K562 (cell line): ENCODE measurements at regions not wholly inside any gene's neighbourhood (a gene's known extent, or its start where the extent isn't known, plus 50 kb on each side); places are given as distances from the start of the nearest gene placed in this dataset.

Experiments used
- ATAC-seq: fragments of 200-7000 bp; cut with Tn5 transposase; 3 replicates; pipeline ENCODE4 v1.9.1; 2020; ENCODE audit warnings: moderate library complexity
- BruUV-seq: library from RNA; stranded (reverse); fragments of 400-500 nt; replicated peaks from 2 replicates; lab custom pipeline; 2021; lab: Mats Ljungman, UMichigan
- CTCF ChIA-PET: fragments of 300-600 bp; formaldehyde crosslinking; extraction: SDS; loops from one replicate; lab custom pipeline; 2021; ENCODE audit warnings: low intra/inter-chr PET ratio; lab: Yijun Ruan, JAX
- POLR2A ChIA-PET: fragments of 300-600, 350-650 bp; sonication (Branson Sonifier 250); formaldehyde crosslinking; extraction: SDS; loops from one replicate; lab custom pipeline; 2021; ENCODE audit warnings: antibody characterized with exemption, inconsistent platforms; lab: Yijun Ruan, JAX
- DNase-seq, 4 experiments: peaks; one replicate each; pipeline versions ENCODE4 v3.0.0 to v3.0.0-alpha.2; 2011 to 2018; ENCODE audit warnings: low spot score in 3 of 4, mixed read lengths in 3 of 4; ENCODE audit errors: extremely low read depth in 1 of 4
- FAIRE-seq: peaks from 2 replicates; lab custom pipeline; 2011; peaks lifted over from hg19 to GRCh38; lab: Jason Lieb, UNC
- H2AFZ ChIP-seq: 2 replicates; pipeline ENCODE4 v1.6.0; 2011; ENCODE audit warnings: low read depth, low read length, control low read depth, inconsistent platforms
- H3K27ac ChIP-seq: fragments of 200-600 bp; 3 replicates; pipeline ENCODE4 v1.8.0; 2011; ENCODE audit warnings: low read depth, mild to moderate bottlenecking, control low read depth, inconsistent platforms, low read length, moderate library complexity, mixed read lengths; ENCODE audit errors: extremely low read depth
- H3K27me3 ChIP-seq, 2 experiments: fragments of 300-600 bp in 1 of 2; 2 replicates in 1 of 2; 3 replicates in 1 of 2; pipeline versions ENCODE4 v1.6.0 to v1.8.0; 2011; ENCODE audit warnings: inconsistent platforms in 2 of 2, low read length in 2 of 2, mild to moderate bottlenecking in 1 of 2, mixed read lengths in 1 of 2, moderate library complexity in 1 of 2; ENCODE audit not compliant: control insufficient read depth in 2 of 2, insufficient read depth in 2 of 2
- H3K36me3 ChIP-seq: fragments of 300-600 bp; 3 replicates; pipeline ENCODE4 v1.8.0; 2011; ENCODE audit warnings: mild to moderate bottlenecking, low read length, inconsistent platforms; ENCODE audit not compliant: control insufficient read depth, insufficient read depth
- H3K4me1 ChIP-seq, 2 experiments: fragments of 200-600 bp in 1 of 2; replicated peaks in 1 of 2; 2 replicates in 1 of 2; 3 replicates in 1 of 2; pipeline versions ENCODE4 v1.5.1 to v1.8.0; 2011; ENCODE audit warnings: inconsistent platforms in 2 of 2, low read length in 2 of 2, mild to moderate bottlenecking in 1 of 2, mixed read lengths in 1 of 2, moderate library complexity in 1 of 2; ENCODE audit not compliant: control insufficient read depth in 2 of 2, insufficient read depth in 2 of 2
- H3K4me2 ChIP-seq: 2 replicates; pipeline ENCODE4 v1.6.1; 2011; ENCODE audit warnings: low read length, control low read depth, inconsistent platforms, mixed read lengths; ENCODE audit not compliant: insufficient read depth
- H3K4me3 ChIP-seq: fragments of 200-600 bp; sonication (generic), shearing (Covaris generic); 2 replicates; pipeline ENCODE4 v1.5.1; 2016; ENCODE audit warnings: control low read depth, inconsistent platforms
- H3K79me2 ChIP-seq: fragments of 200-600 bp; 3 replicates; pipeline ENCODE4 v1.8.0; 2011; ENCODE audit warnings: low read length, inconsistent platforms; ENCODE audit not compliant: control insufficient read depth, insufficient read depth
- H3K9ac ChIP-seq, 2 experiments: 2 replicates each; pipeline versions ENCODE4 v1.6.0 to v1.6.1; 2011; ENCODE audit warnings: low read depth in 2 of 2, low read length in 2 of 2, control low read depth in 1 of 2, inconsistent platforms in 1 of 2, mild to moderate bottlenecking in 1 of 2, mixed read lengths in 1 of 2; ENCODE audit not compliant: insufficient read depth in 1 of 2
- H3K9me1 ChIP-seq: one replicate; pipeline ENCODE4 v1.6.0; 2011; ENCODE audit warnings: inconsistent platforms, mild to moderate bottlenecking, low read length, moderate library complexity; ENCODE audit not compliant: control insufficient read depth, insufficient read depth
- H3K9me3 ChIP-seq: replicated peaks from 2 replicates; pipeline ENCODE4 v1.5.1; 2011; ENCODE audit warnings: low read depth, low read length, inconsistent platforms; ENCODE audit not compliant: control insufficient read depth, insufficient read depth
- H4K20me1 ChIP-seq: replicated peaks from 2 replicates; pipeline ENCODE4 v1.6.1; 2011; ENCODE audit warnings: low read length, inconsistent platforms, mixed read lengths; ENCODE audit not compliant: control insufficient read depth, insufficient read depth
- C11orf30 ChIP-seq: fragments of 450-650 bp; IDR thresholded peaks from 2 replicates; pipeline ENCODE4 v1.6.1; 2016; ENCODE audit warnings: low read depth, mild to moderate bottlenecking
- EP400 ChIP-seq: fragments of 450-650 bp; IDR thresholded peaks from 2 replicates; pipeline ENCODE4 v1.6.1; 2017; ENCODE audit warnings: antibody characterized with exemption, mild to moderate bottlenecking, moderate library complexity
- ETS2 ChIP-seq: IDR thresholded peaks from 2 replicates; pipeline ENCODE4 v1.6.1; 2016; ENCODE audit warnings: borderline replicate concordance, missing genetic modification characterization, mild to moderate bottlenecking, moderate library complexity, missing compliant biosample characterization; ENCODE audit not compliant: poor library complexity, severe bottlenecking
- HNRNPUL1 ChIP-seq: fragments of 200-400 bp; formaldehyde crosslinking; IDR thresholded peaks from 2 replicates; pipeline ENCODE4 v1.6.1; 2017; ENCODE audit warnings: low read length
- NELFE ChIP-seq: IDR thresholded peaks from 2 replicates; pipeline ENCODE4 v1.6.1; 2011; ENCODE audit warnings: mild to moderate bottlenecking; ENCODE audit not compliant: insufficient read depth, insufficient read length
- NR2F6 ChIP-seq: fragments of 450-650 bp; formaldehyde crosslinking; IDR thresholded peaks from 2 replicates; pipeline ENCODE4 v1.4.0; 2020; ENCODE audit warnings: mild to moderate bottlenecking
- NR4A1 ChIP-seq, 2 experiments: fragments of 250-450 bp in 1 of 2; fragments of 450-650 bp in 1 of 2; sonication (Bioruptor Pico) in 1 of 2; IDR thresholded peaks; 2 replicates each; pipeline versions ENCODE4 v1.4.0 to v1.6.1; 2016 to 2020; ENCODE audit warnings: mild to moderate bottlenecking in 2 of 2, missing compliant biosample characterization in 1 of 2, missing genetic modification characterization in 1 of 2, moderate library complexity in 1 of 2
- SREBF2 ChIP-seq: sonication (generic); formaldehyde crosslinking; IDR thresholded peaks from 2 replicates; pipeline ENCODE4 v1.4.0; 2020; ENCODE audit warnings: mild to moderate bottlenecking, missing genetic modification reagents
- SRF ChIP-seq, 2 experiments: fragments of 250-450, 450-650 bp in 1 of 2; sonication (Bioruptor Pico) in 1 of 2; sonication (generic) in 1 of 2; formaldehyde crosslinking; IDR thresholded peaks; 2 replicates each; pipeline versions ENCODE4 v1.5.0 to v1.5.1; 2020 to 2022; ENCODE audit warnings: mild to moderate bottlenecking in 1 of 2, missing genetic modification reagents in 1 of 2
- TAF1 ChIP-seq: IDR thresholded peaks from 2 replicates; pipeline ENCODE4 v1.6.1; 2011; ENCODE audit warnings: mild to moderate bottlenecking, low read length, moderate library complexity; ENCODE audit not compliant: insufficient read depth, control insufficient read depth, severe bottlenecking; ENCODE audit errors: extremely low read depth
- TAL1 ChIP-seq: fragments of 450-650 bp; IDR thresholded peaks from 2 replicates; pipeline ENCODE4 v1.6.1; 2016; ENCODE audit warnings: mild to moderate bottlenecking
- TRIM25 ChIP-seq: fragments of 450-650 bp; IDR thresholded peaks from 2 replicates; pipeline ENCODE4 v1.7.0; 2016; ENCODE audit warnings: borderline replicate concordance
- ZFP36 ChIP-seq: fragments of 150-350 bp; IDR thresholded peaks from 2 replicates; pipeline ENCODE4 v1.6.1; 2018; ENCODE audit warnings: low read length, low read depth; ENCODE audit not compliant: partially characterized antibody
- ZKSCAN1 ChIP-seq: fragments of 150-350 bp; IDR thresholded peaks from 2 replicates; pipeline ENCODE4 v1.6.1; 2016; ENCODE audit warnings: low read depth, low read length
- ZNF134 ChIP-seq: fragments of 250-450 bp; sonication (Bioruptor Pico); conservative IDR thresholded peaks from 2 replicates; pipeline ENCODE4 v1.4.0; 2020
- ZNF224 ChIP-seq: sonication (generic); formaldehyde crosslinking; IDR thresholded peaks from 2 replicates; pipeline ENCODE4 v1.8.0; 2022; ENCODE audit warnings: mild to moderate bottlenecking, missing genetic modification reagents
- in situ Hi-C: fragments of 300-500 bp; cut with MboI; formaldehyde crosslinking; loops from 4 replicates; pipeline ENCODE4 v1.15.0; 2018; ENCODE audit warnings: inconsistent platforms, mixed read lengths
- intact Hi-C: fragments of 100-400 bp; cut with micrococcal nuclease; formaldehyde crosslinking; loops from 2 replicates; pipeline ENCODE4 v1.14.2; 2022
- TF ChIP-seq, protein P1 (sequence below): fragments of 250-450 bp; sonication (Bioruptor Pico); IDR thresholded peaks from 2 replicates; pipeline ENCODE4 v1.8.0; 2021; ENCODE audit warnings: mild to moderate bottlenecking, moderate library complexity
- TF ChIP-seq, protein P2 (sequence below): sonication (generic); formaldehyde crosslinking; IDR thresholded peaks from 2 replicates; pipeline ENCODE4 v1.8.0; 2022; ENCODE audit warnings: mild to moderate bottlenecking, missing genetic modification reagents

DNA sequence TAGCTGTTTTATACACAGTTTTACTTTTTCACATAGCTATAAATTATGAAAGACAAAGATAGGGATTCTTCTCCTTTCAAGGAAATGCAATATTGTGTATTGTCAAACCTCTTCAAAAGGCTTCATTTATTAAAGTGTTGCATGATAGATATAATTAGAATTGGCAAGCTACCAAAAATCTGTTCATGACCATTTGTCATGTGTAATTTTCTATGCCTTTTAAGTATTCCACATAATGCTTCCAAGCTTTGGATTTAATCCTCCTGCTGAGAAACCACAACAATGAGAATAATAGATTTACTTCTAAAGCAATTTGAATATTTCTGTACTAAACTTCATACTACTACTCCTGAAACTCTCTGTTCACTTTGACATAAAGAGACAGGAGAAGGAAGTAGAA is 403.2 kb upstream of the CCDC179 start (continued):
- TF ChIP-seq, protein P1, sequence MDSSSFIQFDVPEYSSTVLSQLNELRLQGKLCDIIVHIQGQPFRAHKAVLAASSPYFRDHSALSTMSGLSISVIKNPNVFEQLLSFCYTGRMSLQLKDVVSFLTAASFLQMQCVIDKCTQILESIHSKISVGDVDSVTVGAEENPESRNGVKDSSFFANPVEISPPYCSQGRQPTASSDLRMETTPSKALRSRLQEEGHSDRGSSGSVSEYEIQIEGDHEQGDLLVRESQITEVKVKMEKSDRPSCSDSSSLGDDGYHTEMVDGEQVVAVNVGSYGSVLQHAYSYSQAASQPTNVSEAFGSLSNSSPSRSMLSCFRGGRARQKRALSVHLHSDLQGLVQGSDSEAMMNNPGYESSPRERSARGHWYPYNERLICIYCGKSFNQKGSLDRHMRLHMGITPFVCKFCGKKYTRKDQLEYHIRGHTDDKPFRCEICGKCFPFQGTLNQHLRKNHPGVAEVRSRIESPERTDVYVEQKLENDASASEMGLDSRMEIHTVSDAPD (CRISPR knock-in tag): no peak
- TF ChIP-seq NELFE (no peak), ZKSCAN1 (no peak)

DNA sequence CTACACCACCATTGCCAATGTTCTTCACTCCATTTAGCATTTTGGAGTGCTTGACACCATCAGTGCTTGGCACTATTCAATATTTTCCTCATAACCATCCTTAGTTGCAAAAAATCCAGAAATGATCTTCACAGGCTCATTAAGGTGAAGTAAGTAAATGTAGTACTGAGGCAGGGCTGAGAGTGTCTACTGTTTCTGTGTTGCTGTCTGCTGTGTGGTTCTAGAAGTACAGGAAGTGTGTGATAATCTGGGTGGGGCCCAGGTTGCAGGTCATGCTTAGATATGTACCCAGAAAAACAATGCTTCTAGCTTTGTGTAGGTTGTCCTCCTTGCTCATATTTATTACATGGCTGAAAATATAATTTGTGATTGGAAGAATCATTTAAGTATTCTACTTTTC is 411.8 kb upstream of the CCDC179 start:
- no peaks in the 10 kb centered on the region for H3K79me2 ChIP-seq
- no peaks in the 10 kb centered on the region for H3K27me3 ChIP-seq
- H3K4me2 ChIP-seq: no peak overlapping the region
- FAIRE-seq (no peak), ATAC-seq (no peak), DNase-seq (no peak)
- no peaks in the 10 kb centered on the region for H3K9me3 ChIP-seq
- H3K27ac ChIP-seq: no peak overlapping the region
- no TSS peak for BruUV-seq
- intact Hi-C loops (no loop called here), in situ Hi-C loops (no loop called here)
- ChIA-PET POLR2A (no interaction called here), CTCF (no interaction called here)
- H4K20me1 ChIP-seq: no peaks in the 10 kb centered on the region
- no peaks in the 10 kb centered on the region for H3K36me3 ChIP-seq
- no peak overlapping the region for H3K9ac ChIP-seq
- H3K4me1 ChIP-seq: no peaks in the 10 kb centered on the region
- no peak overlapping the region for H2AFZ ChIP-seq
- no peak overlapping the region for H3K4me3 ChIP-seq
- no peaks in the 10 kb centered on the region for H3K9me1 ChIP-seq
- no peak for TF ChIP-seq ZFP36
- TF ChIP-seq ZNF224 (CRISPR knock-in tag): no peak
- TF ChIP-seq NR2F6: no peak
- TF ChIP-seq SREBF2: no peak
- TF ChIP-seq TAL1: no peak
- TF ChIP-seq EP400: no peak
- no peak for TF ChIP-seq SRF (CRISPR knock-in tag; IDR thresholded peaks at IDR 0.05)
- TF ChIP-seq, protein P2, sequence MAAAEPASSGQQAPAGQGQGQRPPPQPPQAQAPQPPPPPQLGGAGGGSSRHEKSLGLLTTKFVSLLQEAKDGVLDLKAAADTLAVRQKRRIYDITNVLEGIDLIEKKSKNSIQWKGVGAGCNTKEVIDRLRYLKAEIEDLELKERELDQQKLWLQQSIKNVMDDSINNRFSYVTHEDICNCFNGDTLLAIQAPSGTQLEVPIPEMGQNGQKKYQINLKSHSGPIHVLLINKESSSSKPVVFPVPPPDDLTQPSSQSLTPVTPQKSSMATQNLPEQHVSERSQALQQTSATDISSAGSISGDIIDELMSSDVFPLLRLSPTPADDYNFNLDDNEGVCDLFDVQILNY (CRISPR knock-in tag): no peak
- no peak for TF ChIP-seq C11orf30
- no peak for TF ChIP-seq HNRNPUL1
- no peak for TF ChIP-seq ZNF134
- no peak for TF ChIP-seq TAF1
- no peak for TF ChIP-seq TRIM25
- TF ChIP-seq NR4A1 (CRISPR knock-in tag; IDR thresholded peaks at IDR 0.05): no peak
- no peak for TF ChIP-seq NR4A1 (tag; IDR thresholded peaks at IDR 0.05)
- TF ChIP-seq ETS2 (tag): no peak
